Transverse colon (tissue), 4 donors: ENCODE measurements at regions not wholly inside any gene's neighbourhood (a gene's known extent, or its start where the extent isn't known, plus 50 kb on each side); places are given as distances from the start of the nearest gene placed in this dataset.
A peak's percentile ranks its signal among the peaks of the same experiment; 100 is the strongest.

ENCODE experiments used
- CTCF ChIP-seq, 5 experiments: fragments of 200-600 bp in 3 of 5; fragments of 450-650 bp in 2 of 5; sonication (generic) in 3 of 5; IDR thresholded peaks; 1 replicate in 2 of 5; 2 replicates in 3 of 5; pipeline ENCODE4 v1.5.1; 2016 to 2017; ENCODE audit warnings: antibody characterized with exemption in 5 of 5, inconsistent platforms in 3 of 5, mild to moderate bottlenecking in 2 of 5, moderate library complexity in 1 of 5
- POLR2A ChIP-seq: fragments of 450-650 bp; IDR thresholded peaks from one replicate; pipeline ENCODE4 v1.6.1; 2016; ENCODE audit warnings: antibody characterized with exemption, mild to moderate bottlenecking, moderate library complexity
- POLR2AphosphoS5 ChIP-seq, 3 donors: sonication (generic); formaldehyde crosslinking; IDR thresholded peaks; one replicate each; pipeline ENCODE4 v1.6.1; 2016; ENCODE audit warnings: antibody characterized with exemption in 3 of 3

DNA sequence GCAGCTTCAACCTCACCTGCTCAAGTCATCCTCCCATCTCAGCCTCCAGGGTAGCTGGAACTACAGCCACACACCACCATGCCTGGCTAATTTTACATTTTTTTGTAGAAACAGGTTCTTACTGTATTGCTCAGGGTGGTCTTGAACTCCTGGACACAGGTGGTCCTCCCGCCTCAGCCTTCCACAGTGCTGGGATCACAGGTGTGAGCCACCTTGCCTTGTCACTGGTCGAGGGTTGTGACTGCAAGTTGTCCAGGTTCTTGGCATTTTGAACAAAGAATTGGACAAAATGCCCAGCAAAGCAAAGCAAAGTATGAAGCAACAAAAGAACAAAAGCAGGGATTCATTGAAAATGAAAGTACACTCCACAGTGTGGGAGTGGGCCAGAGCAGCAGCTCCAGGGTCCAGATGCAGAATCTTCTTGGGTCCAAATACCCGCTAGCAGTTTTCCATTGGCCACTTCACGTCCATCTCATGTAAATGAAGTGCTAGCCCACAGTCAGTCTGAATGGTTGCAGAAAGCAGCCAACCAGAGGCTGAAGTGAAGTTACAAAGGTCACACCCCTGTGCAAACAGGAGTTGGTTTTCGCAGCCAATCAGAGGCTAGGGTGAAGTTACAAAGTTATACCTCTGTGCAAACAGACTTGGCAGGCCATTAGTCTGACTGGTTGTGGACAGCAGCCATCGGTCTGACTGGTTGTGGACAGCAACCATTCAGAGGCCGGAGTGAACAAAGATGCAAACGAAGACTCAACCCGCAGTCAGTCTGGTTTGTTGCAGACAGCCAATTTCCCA lies 109.5 kb upstream of the KIF26B start:
- TF ChIP-seq POLR2AphosphoS5 (IDR thresholded peaks at IDR 0.05) (peak in 2 of 3 donors; percentile 13 to 45), CTCF (IDR thresholded peaks at IDR 0.05) (no peak), POLR2A (peak; percentile 32)
